Iris pigment epithelial cell (primary cell): ENCODE measurements at regions not wholly inside any gene's neighbourhood (a gene's known extent, or its start where the extent isn't known, plus 50 kb on each side); places are given as distances from the start of the nearest gene placed in this dataset.
A peak's percentile ranks its signal among the peaks of the same experiment; 100 is the strongest.

Source experiments
- DNase-seq: peaks from one replicate; pipeline ENCODE4 v3.0.0-alpha.2; 2011; ENCODE audit warnings: low read depth

DNA sequence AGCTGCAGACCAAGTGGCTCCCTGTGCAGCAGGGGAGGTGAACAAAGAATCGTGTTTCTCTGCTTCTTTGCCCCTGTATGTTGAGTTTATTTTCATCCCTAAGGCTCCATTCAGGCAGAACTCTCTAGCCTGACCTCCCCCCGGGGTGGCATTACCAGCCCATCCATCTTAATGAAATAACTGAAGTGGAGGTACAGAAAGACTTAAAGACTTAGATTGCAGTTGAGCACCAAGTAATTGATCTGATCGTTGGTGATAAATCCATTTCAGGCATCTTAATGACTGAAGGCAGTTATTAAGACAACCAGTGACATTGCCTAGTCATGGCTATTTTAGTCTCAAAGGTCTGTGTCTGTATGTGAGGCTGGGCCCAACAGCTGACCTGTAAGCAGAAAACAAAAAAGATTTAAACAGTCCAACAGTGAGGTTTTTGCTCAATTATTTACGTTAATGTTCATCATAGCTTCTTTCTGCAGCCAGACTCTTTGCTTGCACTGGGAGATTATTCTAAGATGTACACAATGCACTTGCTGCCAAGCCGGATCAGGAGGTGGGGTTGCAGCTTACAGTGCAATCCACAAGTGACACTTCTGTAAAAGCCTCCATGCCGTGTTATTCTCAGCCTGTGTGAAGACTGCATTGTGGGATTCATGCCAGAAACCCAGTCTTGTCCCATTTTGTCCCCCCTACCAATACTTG lies 363.0 kb upstream of the DUSP10 start:
- no peak for DNase-seq

DNA sequence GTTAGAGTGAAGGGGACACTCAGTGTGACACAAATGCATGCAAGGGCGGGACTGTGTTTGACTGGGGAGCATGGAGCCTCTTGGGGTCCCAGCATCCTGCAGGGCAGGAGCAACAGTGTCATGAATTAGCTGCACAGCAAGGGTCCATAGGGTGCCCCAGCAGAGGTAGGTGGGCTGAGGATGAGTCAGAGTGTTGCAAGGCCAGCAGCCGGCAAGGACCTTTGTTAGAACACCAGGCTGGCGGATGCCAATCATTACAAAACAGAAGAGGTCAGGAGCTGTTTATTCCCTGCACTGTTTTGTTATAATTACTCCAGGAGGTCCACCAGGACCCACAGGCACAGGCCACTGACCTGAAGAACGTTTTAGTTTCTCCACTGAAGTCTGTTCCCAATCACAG lies 362.2 kb upstream of the DUSP10 start:
- DNase-seq = no peak

DNA sequence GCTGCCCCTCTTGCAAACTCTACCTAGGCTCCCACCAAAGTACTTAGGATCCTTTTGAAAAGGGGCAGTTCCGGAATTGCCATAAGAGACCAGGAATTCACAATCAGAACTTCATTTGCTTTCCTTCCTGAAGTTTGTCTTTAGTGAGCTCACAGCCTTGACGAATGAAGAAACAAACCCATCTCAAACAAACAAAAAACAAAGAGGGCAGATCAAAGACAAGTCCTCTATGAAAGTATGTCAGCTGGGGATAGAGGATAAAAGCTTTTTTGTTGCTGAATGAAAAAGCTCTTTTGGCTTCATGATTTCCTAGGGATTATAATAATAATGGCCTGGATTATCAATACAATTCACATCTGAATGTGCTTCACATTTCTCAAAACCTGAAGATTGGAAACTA lies 357.9 kb upstream of the DUSP10 start:
- no peak for DNase-seq

DNA sequence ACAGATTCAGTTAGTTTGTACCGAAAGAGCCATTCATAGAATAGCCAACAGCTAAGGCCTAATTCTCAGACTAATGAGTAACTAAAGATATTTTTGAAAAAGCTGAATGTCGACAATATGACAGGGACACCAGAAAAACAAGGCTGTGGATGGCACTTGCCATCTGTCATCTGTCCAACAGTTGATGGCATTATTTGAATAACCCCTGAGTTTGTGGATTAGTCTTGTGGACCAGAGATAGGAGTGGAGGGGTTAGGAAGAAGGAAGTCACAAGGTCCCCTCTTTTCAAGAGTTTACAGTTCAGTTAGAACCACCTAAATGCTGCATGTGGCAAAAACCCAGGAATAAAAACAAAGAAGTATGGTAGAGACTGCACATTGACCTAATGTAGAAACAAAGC lies 356.5 kb upstream of the DUSP10 start:
- DNase-seq = no peak

DNA sequence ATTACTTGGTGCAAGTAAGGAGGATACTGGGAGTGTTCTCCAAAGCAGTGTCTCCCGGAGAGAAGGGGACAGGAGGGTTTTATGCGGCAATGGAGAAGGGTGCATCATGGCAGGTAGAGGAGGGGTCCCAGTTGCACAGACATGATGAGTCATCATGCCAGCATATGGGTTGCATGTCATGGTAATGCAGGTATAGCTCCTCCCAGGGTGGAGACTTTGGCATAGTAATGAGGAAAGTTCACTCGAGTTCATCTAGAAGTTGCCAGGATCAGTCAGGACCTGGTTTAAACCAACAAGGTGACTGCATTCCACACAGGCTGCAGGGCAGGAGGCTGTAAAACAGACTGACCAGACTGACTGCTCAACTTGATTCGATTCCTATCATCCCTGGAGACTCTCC lies 355.7 kb upstream of the DUSP10 start:
- no peak for DNase-seq

DNA sequence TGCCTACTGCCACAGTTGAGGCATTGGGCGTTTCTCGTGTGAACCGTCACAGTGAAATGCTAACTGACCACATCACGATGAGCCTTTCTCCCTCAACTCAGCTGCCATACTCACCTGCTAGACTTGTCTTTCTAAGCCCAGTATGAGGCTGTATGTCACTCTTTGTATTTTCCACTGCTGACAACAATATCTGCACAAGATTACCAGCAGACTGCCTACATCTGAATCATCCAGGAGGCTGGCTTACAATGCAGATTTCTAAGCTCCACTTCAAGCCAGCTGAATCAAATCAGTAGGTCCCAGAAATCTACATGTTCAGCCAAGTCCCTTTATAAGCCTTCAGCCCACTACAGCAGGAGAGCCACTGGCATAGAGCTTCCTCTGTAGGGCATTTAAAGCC lies 355.0 kb upstream of the DUSP10 start:
- no peak for DNase-seq

DNA sequence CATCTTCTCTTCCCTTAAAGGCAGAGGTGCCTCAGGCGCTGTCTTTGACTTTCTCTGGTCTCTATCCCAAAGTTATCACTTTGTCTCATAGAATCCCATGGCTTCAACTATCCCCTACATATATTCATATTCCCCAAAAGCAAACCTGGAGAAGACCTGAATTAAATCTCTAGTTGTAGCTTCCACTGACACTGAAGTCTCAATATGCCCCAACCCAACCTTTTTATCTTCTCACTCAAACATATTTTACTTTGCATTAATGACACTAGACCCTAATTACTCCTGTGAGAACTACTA lies 354.5 kb upstream of the DUSP10 start:
- DNase-seq = no peak

DNA sequence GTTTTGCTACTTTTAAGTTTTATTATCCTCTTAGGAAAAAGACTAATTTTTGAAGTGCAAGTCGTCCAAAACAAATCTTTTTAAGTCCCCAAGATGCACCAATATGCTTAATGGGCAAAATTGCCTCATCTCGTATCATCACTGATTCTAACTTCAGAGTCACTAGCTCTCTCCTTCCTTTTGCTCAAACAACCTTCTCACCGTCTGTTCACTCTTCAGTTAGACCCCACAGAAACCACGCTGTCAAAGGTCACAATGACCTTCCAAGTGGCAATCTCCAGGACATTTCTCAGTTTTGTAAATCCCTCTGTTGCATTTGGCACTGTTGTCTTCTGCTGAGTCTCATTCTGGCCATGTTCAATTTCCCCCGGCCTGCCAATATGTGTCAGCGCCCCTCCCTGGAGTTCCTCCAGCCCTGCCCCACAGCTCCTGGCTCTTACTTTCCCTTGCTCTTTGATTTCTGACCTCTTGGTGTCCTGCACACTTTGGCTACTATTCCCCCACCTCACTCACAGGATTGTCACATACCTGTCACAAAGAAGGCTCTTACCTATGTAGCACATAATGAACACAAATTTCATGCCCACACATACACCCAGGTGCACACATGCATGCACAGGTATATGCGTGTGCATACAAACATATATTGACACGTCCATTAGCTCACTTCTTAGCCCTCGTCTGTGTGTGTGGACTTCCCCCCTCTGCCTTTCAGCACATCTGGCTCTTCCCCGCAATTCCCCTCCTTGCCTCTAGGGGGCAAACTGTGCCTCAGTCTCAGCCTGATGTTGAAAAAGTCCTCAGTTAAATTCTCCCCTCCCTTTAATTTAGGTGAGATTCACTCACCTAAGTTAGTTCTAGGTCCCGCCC lies 354.0 kb upstream of the DUSP10 start:
- DNase-seq = peak; percentile 28

DNA sequence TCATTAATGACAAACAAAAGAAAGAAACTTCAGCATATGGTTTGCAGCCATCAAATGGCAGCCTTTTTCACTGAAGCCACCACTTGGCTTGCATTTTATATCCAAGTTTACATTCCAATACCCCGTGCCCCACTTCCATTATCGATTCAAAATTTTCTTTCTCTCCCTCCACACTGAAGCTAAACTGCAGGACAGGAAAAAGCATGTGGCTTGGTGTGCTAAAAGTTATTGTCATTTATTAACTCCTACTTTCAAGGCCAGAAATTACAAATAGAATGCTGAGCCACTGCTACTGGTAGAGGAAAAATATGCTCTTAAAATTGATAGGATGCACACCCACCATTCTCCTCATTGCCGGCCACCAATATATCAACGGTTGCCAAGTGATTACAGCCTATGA lies 351.6 kb upstream of the DUSP10 start:
- DNase-seq = no peak

DNA sequence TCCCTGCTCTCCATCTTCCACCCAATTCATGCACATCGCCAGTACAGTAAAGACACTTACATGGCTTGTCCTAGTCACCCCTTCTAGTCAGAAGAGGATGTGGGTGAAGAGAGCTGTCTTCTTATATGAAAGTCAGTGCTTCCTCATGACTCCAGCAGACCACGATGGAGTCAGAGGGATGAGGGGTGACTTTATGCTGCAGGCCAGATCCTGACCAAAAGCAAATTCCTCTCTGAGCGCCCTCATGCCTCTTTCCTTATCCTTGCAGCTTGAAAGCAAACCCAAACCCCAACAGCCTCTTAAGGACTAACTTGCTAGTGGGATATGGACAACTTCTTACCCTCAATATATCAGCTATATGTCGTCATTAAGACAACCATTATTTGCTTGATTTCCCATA lies 348.2 kb upstream of the DUSP10 start:
- peak; percentile 27 for DNase-seq

DNA sequence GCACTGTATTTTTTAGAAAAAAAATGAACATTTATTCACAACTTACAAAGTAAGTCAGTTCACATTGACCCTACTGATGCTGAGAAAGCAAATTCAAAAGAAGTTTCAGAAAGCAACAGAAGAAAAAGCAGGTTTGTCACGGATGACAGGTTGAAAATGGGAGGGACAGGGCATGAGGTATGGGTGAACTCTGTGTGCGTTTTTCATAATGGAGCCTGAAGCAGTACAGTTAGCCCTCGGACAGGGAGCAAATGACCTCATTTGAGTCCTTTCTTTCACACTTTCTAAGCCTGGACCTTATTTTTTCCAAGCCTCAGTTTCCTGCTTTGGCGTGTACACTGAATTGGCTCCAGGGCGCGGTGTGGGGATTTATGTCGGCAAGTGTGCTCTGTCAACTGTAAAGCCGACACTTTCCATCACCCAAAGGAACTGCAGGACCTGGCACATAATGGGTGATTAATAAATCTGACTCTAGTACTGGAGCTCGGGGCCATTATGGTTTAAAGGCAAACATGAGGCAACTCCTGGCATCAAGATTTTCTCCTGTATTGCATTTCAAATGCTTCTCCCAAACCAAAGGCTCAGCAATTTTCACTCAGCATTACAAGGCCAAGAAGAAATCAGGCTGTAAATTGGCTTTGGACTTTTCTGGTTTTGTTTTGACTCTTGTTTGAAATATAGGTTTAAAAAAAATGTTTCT lies 345.5 kb upstream of the DUSP10 start:
- DNase-seq = no peak

DNA sequence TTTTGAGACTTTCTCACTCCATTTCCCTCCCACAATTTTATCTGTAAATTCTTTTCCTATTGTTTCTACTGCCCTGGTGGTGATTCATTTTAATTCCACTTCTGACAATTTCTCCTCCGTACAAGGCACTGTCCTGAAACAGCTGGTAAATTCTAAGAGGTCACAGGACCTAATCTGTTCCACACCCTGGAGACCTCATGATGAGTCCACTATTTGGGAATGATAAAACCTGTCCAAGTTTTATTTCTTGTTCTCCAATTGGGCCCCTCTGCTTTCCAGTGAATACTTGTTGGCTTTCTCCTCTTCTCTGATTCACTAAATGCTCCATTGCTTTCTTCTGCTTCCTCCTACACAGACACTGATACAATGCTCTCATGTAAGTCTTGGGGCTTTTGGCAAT lies 343.1 kb upstream of the DUSP10 start:
- DNase-seq = no peak

DNA sequence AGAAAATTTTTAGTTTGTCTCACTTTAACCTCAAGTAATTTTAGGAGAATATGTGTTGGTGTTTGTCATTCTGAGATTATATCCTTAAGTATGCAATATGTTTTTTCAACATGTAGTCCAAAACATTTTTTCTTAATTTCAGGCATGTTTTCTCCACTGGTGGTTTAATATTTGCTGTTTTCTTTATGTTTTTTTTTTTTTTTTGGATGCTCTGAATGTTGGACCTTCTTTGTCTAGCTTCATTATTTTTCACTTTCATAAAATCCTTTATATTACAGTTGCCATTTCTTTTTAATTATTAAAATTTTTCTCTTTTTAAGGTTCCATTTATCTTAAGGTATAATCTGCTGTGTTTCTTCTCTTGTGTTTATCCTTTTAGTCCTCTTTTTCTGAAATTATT lies 342.2 kb upstream of the DUSP10 start:
- DNase-seq = no peak

DNA sequence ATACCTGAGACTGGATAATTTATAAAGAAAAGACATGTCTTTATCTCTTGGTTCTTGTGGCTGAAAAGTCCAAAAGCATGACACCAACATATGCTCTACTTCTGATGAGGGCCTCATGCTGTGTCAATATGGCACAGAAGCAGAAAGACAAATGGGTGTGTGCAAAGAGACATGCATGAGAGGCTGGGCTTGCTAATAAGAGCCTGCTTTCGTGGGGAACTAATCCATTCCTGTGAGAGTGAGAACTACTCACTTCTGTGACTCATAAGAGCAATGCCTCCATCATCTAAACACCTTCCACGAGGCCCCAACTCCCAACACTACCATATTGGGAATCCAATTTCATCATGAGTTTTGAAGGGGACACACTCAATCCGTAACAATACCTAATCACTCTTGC lies 340.0 kb upstream of the DUSP10 start:
- DNase-seq = no peak

DNA sequence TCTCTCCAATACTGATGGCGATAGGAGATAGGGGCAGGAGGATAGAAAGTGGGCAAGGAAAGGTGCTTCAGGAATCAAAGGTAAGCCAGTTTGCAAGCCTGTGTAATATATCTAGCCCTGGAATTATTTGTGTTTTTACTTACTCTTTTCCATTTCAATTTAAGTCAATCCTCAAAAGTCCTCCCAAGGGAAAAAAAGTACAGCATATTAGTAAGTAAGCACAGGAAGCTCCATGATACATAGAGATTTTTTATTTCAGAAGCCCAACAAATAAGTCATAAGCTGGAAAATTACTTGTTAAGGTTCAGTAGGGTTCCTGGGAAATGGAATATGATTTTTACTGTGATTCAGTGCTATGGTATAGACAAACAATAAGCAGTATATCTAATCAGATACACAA lies 337.7 kb upstream of the DUSP10 start:
- DNase-seq = no peak

DNA sequence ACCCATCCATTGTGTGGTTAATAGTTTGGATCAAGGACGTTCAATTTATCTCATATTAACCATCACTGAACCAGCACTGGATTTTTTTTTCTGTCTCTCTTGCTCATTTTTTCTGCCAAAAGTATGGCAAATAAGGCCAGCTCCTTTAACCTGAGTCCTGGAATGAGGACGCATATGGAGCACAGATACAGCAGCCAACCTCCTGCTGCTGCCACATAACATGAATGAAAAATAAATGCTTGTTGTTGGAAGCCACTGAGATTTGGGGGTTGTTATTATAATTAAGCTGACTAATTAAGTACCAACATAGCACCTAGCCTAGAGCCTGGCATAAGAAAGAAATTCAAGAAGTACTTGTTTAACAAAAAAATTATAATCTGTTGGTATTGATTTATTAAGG lies 335.3 kb upstream of the DUSP10 start:
- no peak for DNase-seq

DNA sequence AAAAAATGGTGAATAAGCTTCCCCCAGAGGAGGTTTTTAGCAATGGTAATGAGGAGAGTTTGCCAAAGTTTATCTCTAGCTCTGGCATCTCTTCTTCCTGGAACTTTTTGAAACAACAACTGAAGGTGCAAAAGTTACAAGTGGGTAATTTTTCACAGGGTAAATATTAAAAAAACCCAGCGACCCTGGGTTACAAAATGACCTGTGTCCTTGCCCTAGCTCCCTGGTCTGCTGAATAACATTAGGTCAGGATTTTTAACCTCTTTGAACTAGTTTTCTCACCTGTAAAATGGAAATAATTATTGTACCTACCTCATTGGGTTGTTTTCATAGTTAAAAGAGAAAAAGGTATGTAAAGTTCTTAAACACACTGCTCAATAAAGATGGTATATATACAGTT lies 332.4 kb upstream of the DUSP10 start:
- DNase-seq = no peak

DNA sequence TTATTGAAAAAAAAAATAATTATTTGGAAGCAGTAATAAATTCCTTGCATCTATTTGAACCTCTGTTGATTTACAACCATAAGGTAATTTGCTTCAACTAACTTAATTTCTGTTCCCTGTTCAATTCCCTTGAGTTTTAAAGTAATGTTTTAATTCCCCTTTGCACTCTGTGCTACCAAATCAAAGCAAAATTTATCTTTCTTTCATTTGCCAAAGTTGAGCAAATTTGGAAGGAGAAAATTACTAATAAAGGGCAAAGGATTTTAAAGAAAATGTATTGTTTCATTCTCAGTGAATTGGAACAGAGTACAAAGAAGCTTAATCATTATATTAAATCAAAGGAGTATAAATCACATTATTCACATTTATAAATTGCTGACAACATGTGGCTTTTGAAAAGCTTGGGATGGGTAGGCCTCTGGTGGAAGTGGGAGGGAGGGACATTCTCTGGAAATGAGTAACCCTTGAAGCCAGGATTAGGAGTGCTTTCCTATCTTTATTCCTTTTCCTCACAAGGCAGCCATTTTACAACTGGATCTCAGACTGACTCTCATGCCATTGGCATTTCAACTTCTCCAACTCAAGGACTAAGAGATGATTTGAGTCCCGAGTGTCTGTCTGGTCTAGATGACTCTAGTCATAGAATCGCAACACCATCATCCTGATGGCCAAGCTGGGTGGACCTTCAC lies 331.6 kb upstream of the DUSP10 start:
- peak; percentile 62 for DNase-seq

DNA sequence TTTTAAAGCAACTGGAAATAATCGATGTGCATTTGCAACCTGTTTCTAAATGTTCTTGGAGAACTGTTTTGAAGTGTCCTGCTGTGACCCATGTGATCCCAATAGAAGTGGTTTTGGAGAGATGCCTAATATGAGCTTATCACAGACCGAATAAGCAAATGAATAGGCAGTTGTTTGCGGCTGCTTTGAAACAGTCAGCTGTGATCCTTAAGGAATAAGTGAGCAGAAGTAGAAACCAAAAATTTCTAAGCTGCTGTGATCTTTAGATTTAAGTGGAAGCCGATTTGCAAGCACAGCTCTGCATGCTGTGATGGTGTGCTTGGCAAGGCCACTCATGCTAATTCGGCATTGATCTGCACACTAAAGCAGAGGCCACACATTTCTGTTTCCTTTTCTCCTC lies 329.5 kb upstream of the DUSP10 start:
- DNase-seq = peak; percentile 31

DNA sequence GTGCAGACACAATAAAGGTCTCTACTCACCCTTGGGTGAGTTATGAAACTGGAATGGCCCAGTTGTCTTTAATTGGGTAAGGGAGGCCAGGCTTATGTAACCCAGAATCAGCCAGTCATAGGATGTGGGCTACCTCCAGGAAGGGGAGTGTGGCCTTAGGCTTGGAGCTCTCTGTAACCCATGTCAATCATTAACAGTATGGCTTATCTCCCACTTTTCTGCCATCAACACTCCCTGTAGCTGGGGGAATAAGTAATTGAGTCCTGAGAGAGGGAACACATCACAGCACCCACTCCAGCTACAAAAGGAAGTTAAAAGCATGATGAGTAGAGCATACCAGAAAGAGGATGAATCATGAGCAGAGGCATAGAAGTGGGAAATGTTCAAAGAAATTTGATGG lies 327.0 kb upstream of the DUSP10 start:
- peak; percentile 12 for DNase-seq

DNA sequence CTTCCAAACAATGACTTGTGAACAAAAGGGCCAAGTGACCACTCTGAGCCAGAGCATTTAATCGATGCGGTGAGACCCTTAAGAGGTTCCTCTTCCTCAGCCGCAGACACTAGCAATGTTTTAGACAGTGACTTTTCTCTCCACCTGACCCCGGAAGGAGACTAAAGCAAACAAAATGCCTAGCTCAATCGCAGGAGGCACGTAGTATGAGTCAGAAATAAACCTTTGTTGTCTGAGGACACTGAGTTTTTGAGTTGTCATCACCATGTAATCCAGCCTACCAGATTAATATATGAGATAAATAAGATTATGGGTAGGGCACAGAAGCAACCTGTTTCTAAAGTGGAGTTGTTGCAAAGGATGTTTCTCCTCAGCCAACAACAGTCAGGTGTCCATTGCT lies 326.2 kb upstream of the DUSP10 start:
- DNase-seq = no peak

DNA sequence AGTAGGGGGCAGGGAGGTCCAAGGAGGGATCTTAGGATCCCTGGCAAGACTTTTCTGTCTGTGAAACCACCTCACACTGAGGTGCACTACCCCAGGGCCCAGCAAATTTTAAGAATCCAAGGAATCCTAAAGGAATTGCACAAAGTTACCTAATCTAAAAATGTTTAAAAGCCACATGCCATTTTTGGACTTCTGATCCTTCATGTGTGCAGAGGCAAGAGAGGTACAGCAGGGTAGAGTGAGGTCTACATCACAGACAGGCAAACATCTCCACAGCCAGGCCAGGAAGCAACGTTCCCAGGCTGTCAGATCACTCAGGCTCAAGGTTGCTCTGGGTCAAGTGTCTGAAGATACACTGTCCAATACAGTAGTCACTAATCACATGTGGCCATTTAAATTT lies 324.6 kb upstream of the DUSP10 start:
- no peak for DNase-seq

DNA sequence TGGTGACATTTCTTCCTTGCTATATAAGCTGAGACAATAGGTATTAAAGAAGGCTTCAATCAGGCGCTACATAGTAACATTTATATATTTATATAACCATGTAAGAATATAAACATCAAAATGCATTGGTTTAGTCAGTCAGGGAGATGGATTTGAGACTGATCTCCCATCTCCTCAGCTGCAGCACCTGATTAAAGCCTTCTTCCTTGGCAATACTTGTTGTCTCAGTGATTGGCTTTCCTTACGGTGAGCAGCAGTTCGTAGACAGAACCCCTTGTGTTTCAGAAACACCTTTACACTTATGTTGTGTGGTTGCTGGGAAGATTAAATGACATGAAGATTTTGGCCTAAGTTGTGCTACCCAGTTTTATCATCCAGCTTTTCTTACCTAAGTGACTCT lies 323.3 kb upstream of the DUSP10 start:
- no peak for DNase-seq
